Esophagus muscularis mucosa (tissue), 4 donors: ENCODE measurements at regions not wholly inside any gene's neighbourhood (a gene's known extent, or its start where the extent isn't known, plus 50 kb on each side); places are given as distances from the start of the nearest gene placed in this dataset.

Source experiments
- DNase-seq: peaks from one replicate; pipeline ENCODE4 v3.0.0-alpha.2; 2017; ENCODE audit errors: extremely low spot score
- H3K27ac ChIP-seq, 4 donors: fragments of 200-600 bp; sonication (generic); replicated peaks in 1 of 4; 1 replicate in 3 of 4; 2 replicates in 1 of 4; pipeline ENCODE4 v1.5.1; 2016 to 2019; ENCODE audit warnings: mild to moderate bottlenecking in 1 of 4
- H3K27me3 ChIP-seq, 4 donors: fragments of 200-600 bp; sonication (generic); one replicate each; pipeline versions ENCODE4 v1.5.1 to v1.6.0; 2016 to 2019
- H3K36me3 ChIP-seq, 4 donors: fragments of 200-600 bp; sonication (generic); one replicate each; pipeline ENCODE4 v1.5.1; 2016 to 2019
- H3K4me1 ChIP-seq, 4 donors: fragments of 200-600 bp; sonication (generic); one replicate each; pipeline ENCODE4 v1.5.1; 2016 to 2019
- H3K4me3 ChIP-seq, 4 donors: fragments of 200-600 bp; sonication (generic); 1 replicate in 2 of 4; 2 replicates in 2 of 4; pipeline ENCODE4 v1.5.1; 2016 to 2019; ENCODE audit warnings: mild to moderate bottlenecking in 4 of 4, moderate library complexity in 1 of 4
- H3K9me3 ChIP-seq, 4 donors: fragments of 200-600 bp; sonication (generic); 1 replicate in 3 of 4; 2 replicates in 1 of 4; pipeline ENCODE4 v1.5.1; 2016 to 2019
- CTCF ChIP-seq, 3 experiments: fragments of 200-600 bp in 2 of 3; fragments of 450-650 bp in 1 of 3; sonication (generic) in 2 of 3; IDR thresholded peaks; one replicate each; pipeline ENCODE4 v1.5.1; 2017 to 2019; ENCODE audit warnings: antibody characterized with exemption in 3 of 3, mild to moderate bottlenecking in 2 of 3, moderate library complexity in 1 of 3
- EP300 ChIP-seq: sonication (generic); formaldehyde crosslinking; IDR thresholded peaks from one replicate; pipeline ENCODE4 v1.6.1; 2017; ENCODE audit warnings: antibody characterized with exemption
- POLR2A ChIP-seq: fragments of 450-650 bp; IDR thresholded peaks from one replicate; pipeline ENCODE4 v1.6.1; 2017; ENCODE audit warnings: antibody characterized with exemption, moderate library complexity, mild to moderate bottlenecking, low read depth
- POLR2AphosphoS5 ChIP-seq, 2 donors: sonication (generic); formaldehyde crosslinking; IDR thresholded peaks; one replicate each; pipeline ENCODE4 v1.6.1; 2017; ENCODE audit warnings: antibody characterized with exemption in 2 of 2
- WGBS: methylation state at CpG from one replicate; pipeline ENCODE4 v1.1.5; 2018; 5-methylcytosine and 5-hydroxymethylcytosine counted together
- intact Hi-C: fragments of 100-400 bp; cut with DNase I; formaldehyde crosslinking; loops from one replicate; pipeline ENCODE4 v1.15.1; 2023

- Histone ChIP-seq H3K36me3 (no peaks in the 10 kb centered on the region), H3K27me3 (no peaks in the 10 kb centered on the region), H3K4me1 (peaks cover 0 to 8% (median 2%) of the 10 kb centered on the region in 4 donors), H3K4me3 (no peak overlapping the region), H3K9me3 (no peaks in the 10 kb centered on the region), H3K27ac (no peak overlapping the region)
- DNase-seq = no peak
- TF ChIP-seq CTCF (IDR thresholded peaks at IDR 0.05) = no peak
- TF ChIP-seq EP300 = no peak
- TF ChIP-seq POLR2AphosphoS5 (IDR thresholded peaks at IDR 0.05) = no peak
- no peak for TF ChIP-seq POLR2A
- WGBS = 88% methylated on average over 2 of the region's 2 CpGs
- intact Hi-C loops = no loop called here
Measured at GRCh38 chrX:45454290-45454689, 253.6 kb upstream of the DIPK2B start.

GRCh38 chrX:45449982-45450381 is 249.3 kb upstream of the DIPK2B start:
- Histone ChIP-seq H3K4me1 (peaks cover 0 to 24% (median 5%) of the 10 kb centered on the region in 4 donors), H3K4me3 (no peak overlapping the region), H3K27me3 (no peaks in the 10 kb centered on the region), H3K9me3 (no peaks in the 10 kb centered on the region), H3K36me3 (no peaks in the 10 kb centered on the region), H3K27ac (no peak overlapping the region)
- WGBS = 64% methylated on average over 1 of the region's 1 CpG
- no peak for DNase-seq
- intact Hi-C loops = no loop called here
- no peak for TF ChIP-seq POLR2A

GRCh38 chrX:45447995-45448394 is 247.3 kb upstream of the DIPK2B start:
- intact Hi-C loops = no loop called here
- peaks cover 0 to 28% (median 9%) of the 10 kb centered on the region in 4 donors for H3K4me1 ChIP-seq
- no peaks in the 10 kb centered on the region for H3K9me3 ChIP-seq
- TF ChIP-seq EP300 (no peak), POLR2AphosphoS5 (IDR thresholded peaks at IDR 0.05) (no peak), POLR2A (no peak), CTCF (IDR thresholded peaks at IDR 0.05) (no peak)
- no peaks in the 10 kb centered on the region for H3K36me3 ChIP-seq
- no peaks in the 10 kb centered on the region for H3K27me3 ChIP-seq
- H3K27ac ChIP-seq = no peak overlapping the region
- no peak for DNase-seq
- no peak overlapping the region for H3K4me3 ChIP-seq

GRCh38 chrX:45447331-45447730 is 246.7 kb upstream of the DIPK2B start:
- intact Hi-C loops = no loop called here
- no peaks in the 10 kb centered on the region for H3K27me3 ChIP-seq
- TF ChIP-seq POLR2AphosphoS5 (IDR thresholded peaks at IDR 0.05) (no peak), POLR2A (no peak), EP300 (no peak), CTCF (IDR thresholded peaks at IDR 0.05) (no peak)
- H3K9me3 ChIP-seq = no peaks in the 10 kb centered on the region
- H3K4me1 ChIP-seq = peaks cover 0 to 28% (median 9%) of the 10 kb centered on the region in 4 donors
- H3K27ac ChIP-seq = no peak overlapping the region
- no peak for DNase-seq
- H3K4me3 ChIP-seq = no peak overlapping the region
- no peaks in the 10 kb centered on the region for H3K36me3 ChIP-seq

GRCh38 chrX:45445745-45446412 is 245.2 kb upstream of the DIPK2B start:
- intact Hi-C loops = no loop called here
- TF ChIP-seq POLR2AphosphoS5 (IDR thresholded peaks at IDR 0.05) (peak in 1 of 2 donors; percentile 51), EP300 (no peak)
- H3K27me3 ChIP-seq = no peaks in the 10 kb centered on the region
- no peaks in the 10 kb centered on the region for H3K36me3 ChIP-seq
- DNase-seq = no peak
- peak overlapping the region; percentile 58 to 71 (median 59) for H3K27ac ChIP-seq
- H3K4me3 ChIP-seq = no peak overlapping the region
- H3K9me3 ChIP-seq = no peaks in the 10 kb centered on the region
- 50% methylated on average over 2 of the region's 2 CpGs for WGBS
- peaks cover 0 to 28% (median 9%) of the 10 kb centered on the region in 4 donors for H3K4me1 ChIP-seq

GRCh38 chrX:45437186-45437585 is 236.5 kb upstream of the DIPK2B start:
- no peak for TF ChIP-seq POLR2AphosphoS5 (IDR thresholded peaks at IDR 0.05)
- TF ChIP-seq POLR2A = no peak
- TF ChIP-seq EP300 = no peak
- TF ChIP-seq CTCF (IDR thresholded peaks at IDR 0.05) = no peak
- Histone ChIP-seq H3K4me1 (peaks cover 0 to 26% (median 15%) of the 10 kb centered on the region in 4 donors), H3K9me3 (no peaks in the 10 kb centered on the region), H3K27me3 (no peaks in the 10 kb centered on the region), H3K4me3 (no peak overlapping the region), H3K27ac (peak overlapping the region in 2 of 4 donors; percentile 13 to 44), H3K36me3 (no peaks in the 10 kb centered on the region)
- DNase-seq = no peak
- 68% methylated on average over 2 of the region's 2 CpGs for WGBS
- intact Hi-C loops = no loop called here
